Heart left ventricle (tissue), 13 donors: ENCODE measurements at regions not wholly inside any gene's neighbourhood (a gene's known extent, or its start where the extent isn't known, plus 50 kb on each side); places are given as distances from the start of the nearest gene placed in this dataset.
"Not testable (repeated sequence)": the region's sequence is repeated elsewhere in the genome, so short reads cannot be mapped to it uniquely, and the experiment has no call there.

Source experiments
- CTCF ChIP-seq, 12 donors: fragments of 200-600 bp; sonication (generic) in 4 of 12; IDR thresholded peaks; one replicate each; pipeline versions ENCODE4 v1.5.0 to v1.8.0; 2018 to 2022; ENCODE audit warnings: antibody characterized with exemption in 12 of 12, mild to moderate bottlenecking in 5 of 12
- POLR2A ChIP-seq, 2 donors: fragments of 450-650 bp; IDR thresholded peaks; one replicate each; pipeline ENCODE4 v1.6.1; 2017; ENCODE audit warnings: antibody characterized with exemption in 2 of 2, mild to moderate bottlenecking in 2 of 2, moderate library complexity in 2 of 2
- donor health status: ischemic (EF 13 %, LVEDD 7.1; RV severe dilation, severe dysfunction).
- donor health status: DM: no; HTN: yes; CAD: no.
- donor health status: DM: no; HTN: no; CAD: no.
- donor health status: ischemic (EF 25% LVEDD 6.9; RV normal size, moderate dysfunction).
- donor health status: ischemic (EF 25% LVEDD 5.7; RV mildly dilated, moderate dysfunction).
- donor health status: ischemic (EF 35%, LVEDD 5.7; RV mildly dilated, moderate dysfunction).
- donor health status: nonischemic (EF 11% LVEDD 7.7; RV severe dilation, severe dysfunction).
- donor health status: DM: yes; HTN: yes; CAD: no.
- donor health status: PGD.
- donor health status: ischemic (EF 29% LVEDD 5.4; RV normal size, mild dysfunction).
- donor health status: nonischemic (EF 23%, LVEDD 6.1; RV moderate dilation, normal function).

- TF ChIP-seq CTCF, POLR2A (IDR thresholded peaks at IDR 0.05): not testable (repeated sequence)
Observed at GRCh38 chr12:114801381-114801780, 117.4 kb upstream of the TBX3 start.
